SK-N-SH (cell line): ENCODE measurements at regions not wholly inside any gene's neighbourhood (a gene's known extent, or its start where the extent isn't known, plus 50 kb on each side); places are given as distances from the start of the nearest gene placed in this dataset.

Experiments
- CTCF ChIA-PET: fragments of 300-600, 350-600 bp; formaldehyde crosslinking; extraction: SDS; loops from one replicate; lab custom pipeline; 2021; lab: Yijun Ruan, JAX
- POLR2A ChIA-PET: fragments of 350-600 bp; sonication (Branson Sonifier 250); formaldehyde crosslinking; extraction: SDS; loops from one replicate; lab custom pipeline; 2020; ENCODE audit warnings: antibody characterized with exemption, inconsistent platforms; lab: Yijun Ruan, JAX
- DNase-seq: peaks from one replicate; pipeline ENCODE4 v3.0.0; 2012
- H2AFZ ChIP-seq: fragments of 200-600 bp; sonication (generic); 2 replicates; pipeline ENCODE4 v1.8.1; 2016; ENCODE audit warnings: antibody characterized with exemption, mild to moderate bottlenecking, low read depth
- H3F3A ChIP-seq: fragments of 200-600 bp; sonication (generic); replicated peaks from 2 replicates; pipeline ENCODE3; 2016; ENCODE audit warnings: antibody characterized with exemption, mild to moderate bottlenecking; ENCODE audit not compliant: insufficient read depth
- H3K27ac ChIP-seq, 2 experiments: fragments of 200-500 bp in 1 of 2; fragments of 200-600 bp in 1 of 2; sonication (Bioruptor generic) in 1 of 2; sonication (generic), shearing (Covaris generic) in 1 of 2; 2 replicates each; pipeline versions ENCODE4 v1.5.1 to v1.6.1; 2014 to 2016; ENCODE audit warnings: low read depth in 2 of 2, inconsistent platforms in 1 of 2, low read length in 1 of 2, mild to moderate bottlenecking in 1 of 2, mixed read lengths in 1 of 2
- H3K27me3 ChIP-seq: fragments of 200-600 bp; sonication (generic), shearing (Covaris generic); 2 replicates; pipeline ENCODE4 v1.6.1; 2016; ENCODE audit warnings: mixed run types; ENCODE audit not compliant: insufficient read depth
- H3K36me3 ChIP-seq, 2 experiments: fragments of 200-500 bp in 1 of 2; fragments of 200-600 bp in 1 of 2; sonication (Bioruptor generic) in 1 of 2; sonication (generic) in 1 of 2; replicated peaks in 1 of 2; 2 replicates each; pipeline versions ENCODE3 to v1.5.1; 2014 to 2016; ENCODE audit warnings: low read length in 1 of 2, mild to moderate bottlenecking in 1 of 2; ENCODE audit not compliant: insufficient read depth in 2 of 2, control insufficient read depth in 1 of 2
- H3K4me1 ChIP-seq, 2 experiments: fragments of 200-500 bp in 1 of 2; fragments of 200-600 bp in 1 of 2; sonication (Bioruptor generic) in 1 of 2; sonication (generic), shearing (Covaris generic) in 1 of 2; 2 replicates each; pipeline versions ENCODE4 v1.5.1 to v1.6.1; 2014 to 2016; ENCODE audit warnings: low read depth in 1 of 2, low read length in 1 of 2, mixed run types in 1 of 2; ENCODE audit not compliant: insufficient read depth in 2 of 2, control insufficient read depth in 1 of 2
- H3K4me2 ChIP-seq: fragments of 200-600 bp; sonication (generic), shearing (Covaris generic); 2 replicates; pipeline ENCODE4 v1.6.1; 2017; ENCODE audit warnings: mixed run types
- H3K4me3 ChIP-seq, 2 experiments: fragments of 200-500 bp in 1 of 2; fragments of 200-600 bp in 1 of 2; sonication (Bioruptor generic) in 1 of 2; sonication (generic), shearing (Covaris generic) in 1 of 2; 2 replicates each; pipeline versions ENCODE4 v1.5.1 to v1.8.1; 2014 to 2016; ENCODE audit warnings: low read depth in 2 of 2, inconsistent platforms in 1 of 2, low read length in 1 of 2, mild to moderate bottlenecking in 1 of 2, mixed read lengths in 1 of 2, moderate library complexity in 1 of 2
- H3K79me2 ChIP-seq: fragments of 200-600 bp; sonication (generic); 2 replicates; pipeline ENCODE4 v1.8.1; 2017; ENCODE audit warnings: mild to moderate bottlenecking; ENCODE audit not compliant: insufficient read depth
- H3K9ac ChIP-seq: fragments of 200-600 bp; sonication (generic); 2 replicates; pipeline ENCODE4 v1.6.1; 2017; ENCODE audit warnings: mixed run types
- H3K9me2 ChIP-seq: fragments of 200-600 bp; sonication (generic); 2 replicates; pipeline ENCODE4 v1.6.1; 2017; ENCODE audit warnings: mixed run types
- H3K9me3 ChIP-seq: fragments of 200-600 bp; sonication (generic); 2 replicates; pipeline ENCODE4 v1.6.1; 2017; ENCODE audit warnings: mixed run types, mild to moderate bottlenecking, moderate library complexity
- H4K20me1 ChIP-seq: fragments of 200-600 bp; sonication (generic); 2 replicates; pipeline ENCODE4 v1.6.1; 2017; ENCODE audit warnings: mild to moderate bottlenecking, mixed run types; ENCODE audit not compliant: insufficient read depth
- CHD2 ChIP-seq: fragments of 150-350 bp; IDR thresholded peaks from 2 replicates; pipeline ENCODE4 v1.6.1; 2018; ENCODE audit warnings: low read length; ENCODE audit not compliant: partially characterized antibody
- EZH2phosphoT487 ChIP-seq: fragments of 200-600 bp; sonication (generic); IDR thresholded peaks from 2 replicates; pipeline ENCODE4 v1.6.1; 2017; ENCODE audit warnings: low read depth, mixed run types, mild to moderate bottlenecking, antibody characterized with exemption, moderate library complexity, borderline replicate concordance
- FOXJ3 ChIP-seq: sonication (generic); formaldehyde crosslinking; IDR thresholded peaks from 2 replicates; pipeline ENCODE4 v1.5.1; 2020; ENCODE audit warnings: mild to moderate bottlenecking, missing genetic modification reagents
- GABPA ChIP-seq: IDR thresholded peaks from 2 replicates; pipeline ENCODE4 v1.4.0; 2012; ENCODE audit warnings: low read depth, mild to moderate bottlenecking
- GATA2 ChIP-seq: sonication (generic); formaldehyde crosslinking; IDR thresholded peaks from 2 replicates; pipeline ENCODE4 v1.5.0; 2020; ENCODE audit warnings: mild to moderate bottlenecking, missing genetic modification reagents
- JUND ChIP-seq: IDR thresholded peaks from 2 replicates; pipeline ENCODE4 v1.4.0; 2012
- MEF2A ChIP-seq: IDR thresholded peaks from 2 replicates; pipeline ENCODE4 v1.4.0; 2012; ENCODE audit warnings: low read depth, borderline replicate concordance
- NRF1 ChIP-seq: IDR thresholded peaks from 2 replicates; pipeline ENCODE4 v1.6.1; 2012; ENCODE audit warnings: low read depth, mild to moderate bottlenecking, low read length
- RAD21 ChIP-seq: IDR thresholded peaks from 2 replicates; pipeline ENCODE4 v1.6.1; 2012; ENCODE audit warnings: mild to moderate bottlenecking, low read length
- RFX5 ChIP-seq: IDR thresholded peaks from 2 replicates; pipeline ENCODE4 v1.6.1; 2012; ENCODE audit warnings: mild to moderate bottlenecking, improper control_type of control experiment, low read length
- SIN3A ChIP-seq: IDR thresholded peaks from 2 replicates; pipeline ENCODE4 v1.6.1; 2012; ENCODE audit warnings: low read depth, mild to moderate bottlenecking, low read length, moderate library complexity, borderline replicate concordance
- TAF1 ChIP-seq: IDR thresholded peaks from 2 replicates; pipeline ENCODE4 v1.6.1; 2012; ENCODE audit warnings: low read depth, mild to moderate bottlenecking, low read length, moderate library complexity, borderline replicate concordance
- TEAD4 ChIP-seq: IDR thresholded peaks from 2 replicates; pipeline ENCODE4 v1.4.0; 2012; ENCODE audit warnings: mild to moderate bottlenecking, borderline replicate concordance; ENCODE audit not compliant: insufficient read depth
- WGBS: methylation state at CpG from one replicate; pipeline ENCODE4 v1.1.6; 2017; ENCODE audit warnings: low lambda C conversion rate; 5-methylcytosine and 5-hydroxymethylcytosine counted together
- TF ChIP-seq, protein P1 (sequence below): IDR thresholded peaks from 2 replicates; pipeline ENCODE4 v1.4.0; 2012; ENCODE audit warnings: low read depth
- TF ChIP-seq, protein P2 (sequence below): fragments of 150-350 bp; IDR thresholded peaks from 2 replicates; pipeline ENCODE4 v1.6.1; 2017; ENCODE audit warnings: antibody characterized with exemption, low read length, low read depth, borderline replicate concordance
- TF ChIP-seq, protein P3 (sequence below): IDR thresholded peaks from 2 replicates; pipeline ENCODE4 v1.4.0; 2012; ENCODE audit warnings: low read depth, borderline replicate concordance
- TF ChIP-seq, protein P4 (sequence below): IDR thresholded peaks from 2 replicates; pipeline ENCODE4 v1.4.0; 2012; ENCODE audit warnings: low read depth, borderline replicate concordance

DNA sequence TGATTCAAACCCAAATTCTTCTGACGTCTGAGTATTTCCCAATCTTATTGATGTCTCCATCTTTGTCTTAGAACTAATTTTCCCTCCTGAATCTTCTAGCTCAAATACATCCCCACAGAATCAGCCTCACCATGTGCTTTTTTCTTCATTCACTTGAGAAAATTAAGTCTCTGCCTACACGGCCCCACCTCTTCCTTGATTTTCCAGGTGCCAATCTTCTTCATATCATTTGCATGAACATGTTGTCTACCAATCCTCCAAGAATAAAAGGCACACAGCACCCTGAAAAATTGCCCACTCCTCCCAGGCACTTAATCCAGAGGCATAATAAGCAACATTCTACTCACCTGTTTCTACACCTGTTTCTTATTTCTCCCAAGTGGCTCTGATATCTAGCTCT lies 408.1 kb upstream of the NBEA start:
- no peaks in the 10 kb centered on the region for H3K79me2 ChIP-seq
- no peaks in the 10 kb centered on the region for H3K9me2 ChIP-seq
- no peaks in the 10 kb centered on the region for H3K9me3 ChIP-seq
- H4K20me1 ChIP-seq, result no peaks in the 10 kb centered on the region
- TF ChIP-seq, protein P1, sequence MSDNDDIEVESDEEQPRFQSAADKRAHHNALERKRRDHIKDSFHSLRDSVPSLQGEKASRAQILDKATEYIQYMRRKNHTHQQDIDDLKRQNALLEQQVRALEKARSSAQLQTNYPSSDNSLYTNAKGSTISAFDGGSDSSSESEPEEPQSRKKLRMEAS, result no peak
- TF ChIP-seq, protein P2, sequence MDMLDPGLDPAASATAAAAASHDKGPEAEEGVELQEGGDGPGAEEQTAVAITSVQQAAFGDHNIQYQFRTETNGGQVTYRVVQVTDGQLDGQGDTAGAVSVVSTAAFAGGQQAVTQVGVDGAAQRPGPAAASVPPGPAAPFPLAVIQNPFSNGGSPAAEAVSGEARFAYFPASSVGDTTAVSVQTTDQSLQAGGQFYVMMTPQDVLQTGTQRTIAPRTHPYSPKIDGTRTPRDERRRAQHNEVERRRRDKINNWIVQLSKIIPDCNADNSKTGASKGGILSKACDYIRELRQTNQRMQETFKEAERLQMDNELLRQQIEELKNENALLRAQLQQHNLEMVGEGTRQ, result no peak
- TF ChIP-seq RFX5, result no peak
- TF ChIP-seq TEAD4, result no peak
- no peak for TF ChIP-seq JUND
- TF ChIP-seq EZH2phosphoT487, result no peak
- DNase-seq, result no peak
- no peak overlapping the region for H3K27ac ChIP-seq
- H3K36me3 ChIP-seq, result no peaks in the 10 kb centered on the region
- H3K9ac ChIP-seq, result no peak overlapping the region
- H3K4me1 ChIP-seq, result no peaks in the 10 kb centered on the region
- WGBS, result 83% methylated on average over 2 of the region's 2 CpGs
- no peak overlapping the region for H2AFZ ChIP-seq
- ChIA-PET POLR2A (no interaction called here), CTCF (no interaction called here)
- no peak overlapping the region for H3K4me2 ChIP-seq
- H3K4me3 ChIP-seq, result no peak overlapping the region
- no peaks in the 10 kb centered on the region for H3K27me3 ChIP-seq
- H3F3A ChIP-seq, result no peaks in the 10 kb centered on the region

DNA sequence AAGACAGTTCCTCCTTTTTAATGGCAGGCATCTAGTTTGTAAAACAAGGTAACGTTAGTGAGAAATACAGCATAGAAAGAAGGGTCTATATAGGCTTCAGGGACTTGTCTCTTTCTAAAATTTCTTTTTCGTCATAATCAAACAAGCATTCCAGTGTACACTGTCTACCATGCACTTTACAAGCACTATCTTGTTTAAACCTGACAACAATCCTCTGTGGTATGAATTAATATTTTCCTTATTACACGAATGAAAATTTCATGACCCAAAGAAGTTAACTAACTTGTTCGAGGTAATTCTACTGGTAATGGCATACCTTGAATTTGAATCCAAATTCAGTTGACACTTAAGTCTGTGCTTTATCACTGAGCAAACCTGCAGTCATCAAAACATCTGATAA lies 399.7 kb upstream of the NBEA start:
- Histone ChIP-seq H2AFZ (no peak overlapping the region), H4K20me1 (no peaks in the 10 kb centered on the region), H3K4me2 (no peak overlapping the region), H3K4me1 (no peaks in the 10 kb centered on the region), H3K27ac (no peak overlapping the region), H3K9ac (no peak overlapping the region), H3K36me3 (no peaks in the 10 kb centered on the region), H3K4me3 (no peak overlapping the region), H3K9me3 (no peaks in the 10 kb centered on the region), H3F3A (no peaks in the 10 kb centered on the region), H3K27me3 (no peaks in the 10 kb centered on the region), H3K79me2 (no peaks in the 10 kb centered on the region), H3K9me2 (no peaks in the 10 kb centered on the region)
- 76% methylated on average over 4 of the region's 4 CpGs for WGBS
- DNase-seq, result no peak
- TF ChIP-seq CHD2, result no peak
- TF ChIP-seq RFX5, result no peak
- TF ChIP-seq SIN3A, result no peak
- TF ChIP-seq GABPA, result no peak
- TF ChIP-seq, protein P3, sequence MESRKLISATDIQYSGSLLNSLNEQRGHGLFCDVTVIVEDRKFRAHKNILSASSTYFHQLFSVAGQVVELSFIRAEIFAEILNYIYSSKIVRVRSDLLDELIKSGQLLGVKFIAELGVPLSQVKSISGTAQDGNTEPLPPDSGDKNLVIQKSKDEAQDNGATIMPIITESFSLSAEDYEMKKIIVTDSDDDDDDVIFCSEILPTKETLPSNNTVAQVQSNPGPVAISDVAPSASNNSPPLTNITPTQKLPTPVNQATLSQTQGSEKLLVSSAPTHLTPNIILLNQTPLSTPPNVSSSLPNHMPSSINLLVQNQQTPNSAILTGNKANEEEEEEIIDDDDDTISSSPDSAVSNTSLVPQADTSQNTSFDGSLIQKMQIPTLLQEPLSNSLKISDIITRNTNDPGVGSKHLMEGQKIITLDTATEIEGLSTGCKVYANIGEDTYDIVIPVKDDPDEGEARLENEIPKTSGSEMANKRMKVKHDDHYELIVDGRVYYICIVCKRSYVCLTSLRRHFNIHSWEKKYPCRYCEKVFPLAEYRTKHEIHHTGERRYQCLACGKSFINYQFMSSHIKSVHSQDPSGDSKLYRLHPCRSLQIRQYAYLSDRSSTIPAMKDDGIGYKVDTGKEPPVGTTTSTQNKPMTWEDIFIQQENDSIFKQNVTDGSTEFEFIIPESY, result no peak
- no peak for TF ChIP-seq MEF2A
- TF ChIP-seq, protein P4, sequence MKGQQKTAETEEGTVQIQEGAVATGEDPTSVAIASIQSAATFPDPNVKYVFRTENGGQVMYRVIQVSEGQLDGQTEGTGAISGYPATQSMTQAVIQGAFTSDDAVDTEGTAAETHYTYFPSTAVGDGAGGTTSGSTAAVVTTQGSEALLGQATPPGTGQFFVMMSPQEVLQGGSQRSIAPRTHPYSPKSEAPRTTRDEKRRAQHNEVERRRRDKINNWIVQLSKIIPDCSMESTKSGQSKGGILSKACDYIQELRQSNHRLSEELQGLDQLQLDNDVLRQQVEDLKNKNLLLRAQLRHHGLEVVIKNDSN, result no peak
- TF ChIP-seq, protein P2, result no peak
- TF ChIP-seq RAD21, result no peak
- no peak for TF ChIP-seq FOXJ3 (CRISPR knock-in tag)
- TF ChIP-seq, protein P1, result no peak
- no peak for TF ChIP-seq GATA2 (CRISPR knock-in tag)
- no peak for TF ChIP-seq TAF1
- TF ChIP-seq NRF1, result no peak
- TF ChIP-seq TEAD4, result no peak
- ChIA-PET POLR2A (no interaction called here), CTCF (interaction anchor here (0.7 kb wide), 1 partner anchor 78 kb away, joined by 3 read pairs; no protein-coding TSS in a partner anchor)
